ENCODE measurements at regions not wholly inside any gene's neighbourhood (a gene's known extent, or its start where the extent isn't known, plus 50 kb on each side); places are given as distances from the start of the nearest gene placed in this dataset.
A peak's percentile ranks its signal among the peaks of the same experiment; 100 is the strongest.

GRCh38 chr11:95585069-95585751, 204.4 kb downstream of the FAM76B start:
- DNase-seq (ENCODE audit: low read depth in 2 of 2) = no peak

- no peak for DNase-seq (ENCODE audit: low read depth in 2 of 2)
Observed at GRCh38 chr11:95584589-95584988, 205.0 kb downstream of the FAM76B start.

- DNase-seq (ENCODE audit: low read depth in 2 of 2) = no peak
Observed at GRCh38 chr11:95584180-95584579, 205.4 kb downstream of the FAM76B start.

- no peak for DNase-seq (ENCODE audit: low read depth in 2 of 2)
Observed at GRCh38 chr11:95577716-95578460, 211.7 kb downstream of the FAM76B start.

- no peak for DNase-seq (ENCODE audit: low read depth in 2 of 2)
Observed at GRCh38 chr11:95576146-95576845, 213.3 kb downstream of the FAM76B start.

- peak in 1 of 2 donors; percentile 12 for DNase-seq (ENCODE audit: low read depth in 2 of 2)
Observed at GRCh38 chr11:95575517-95575916, 214.1 kb downstream of the FAM76B start.

GRCh38 chr11:95571718-95572260, 217.8 kb downstream of the FAM76B start:
- DNase-seq (ENCODE audit: low read depth in 2 of 2) = no peak

- DNase-seq (ENCODE audit: low read depth in 2 of 2) = no peak
Observed at GRCh38 chr11:95570845-95571244, 218.7 kb downstream of the FAM76B start.

- DNase-seq (ENCODE audit: low read depth in 2 of 2) = no peak
Observed at GRCh38 chr11:95569207-95569606, 220.4 kb downstream of the FAM76B start.

- no peak for DNase-seq (ENCODE audit: low read depth in 2 of 2)
Observed at GRCh38 chr11:95568281-95568680, 221.3 kb downstream of the FAM76B start.

GRCh38 chr11:95567685-95568084, 221.9 kb downstream of the FAM76B start:
- no peak for DNase-seq (ENCODE audit: low read depth in 2 of 2)

- DNase-seq (ENCODE audit: low read depth in 2 of 2) = no peak
Observed at GRCh38 chr11:95566211-95566610, 223.4 kb downstream of the FAM76B start.

GRCh38 chr11:95565724-95566141, 223.8 kb downstream of the FAM76B start:
- DNase-seq (ENCODE audit: low read depth in 2 of 2) = no peak

- DNase-seq (ENCODE audit: low read depth in 2 of 2) = no peak
Observed at GRCh38 chr11:95563859-95564258, 225.7 kb downstream of the FAM76B start.

GRCh38 chr11:95563173-95563572, 226.4 kb downstream of the FAM76B start:
- DNase-seq (ENCODE audit: low read depth in 2 of 2) = no peak

GRCh38 chr11:95562196-95562921, 227.2 kb downstream of the FAM76B start:
- DNase-seq (ENCODE audit: low read depth in 2 of 2) = no peak

GRCh38 chr11:95559899-95560298, 229.7 kb downstream of the FAM76B start:
- no peak for DNase-seq (ENCODE audit: low read depth in 2 of 2)

- no peak for DNase-seq (ENCODE audit: low read depth in 2 of 2)
Observed at GRCh38 chr11:95557376-95557775, 232.2 kb downstream of the FAM76B start.

- DNase-seq (ENCODE audit: low read depth in 2 of 2) = no peak
Observed at GRCh38 chr11:95556342-95557163, 233.0 kb downstream of the FAM76B start.

GRCh38 chr11:95556011-95556341, 233.6 kb downstream of the FAM76B start:
- no peak for DNase-seq (ENCODE audit: low read depth in 2 of 2)

GRCh38 chr11:95554911-95555310, 234.7 kb downstream of the FAM76B start:
- no peak for DNase-seq (ENCODE audit: low read depth in 2 of 2)
